ENCODE measurements at regions not wholly inside any gene's neighbourhood (a gene's known extent, or its start where the extent isn't known, plus 50 kb on each side); places are given as distances from the start of the nearest gene placed in this dataset.

- H4K20me1 ChIP-seq (ENCODE audit: insufficient read depth, low read length, poor library complexity, severe bottlenecking), result no peaks in the 10 kb centered on the region
- TF ChIP-seq CTCF (conservative IDR thresholded peaks at IDR 0.05; ENCODE audit: low read length) (no peak), EZH2phosphoT487 (IDR thresholded peaks at IDR 0.05; ENCODE audit: borderline replicate concordance) (no peak)
- H3K4me3 ChIP-seq (ENCODE audit: low read length, poor library complexity, severe bottlenecking), result no peak overlapping the region
- no peaks in the 10 kb centered on the region for H3K79me2 ChIP-seq (ENCODE audit: insufficient read depth, low read length)
- H3K36me3 ChIP-seq (ENCODE audit: insufficient read depth, low read length), result no peaks in the 10 kb centered on the region
- no peaks in the 10 kb centered on the region for H3K4me1 ChIP-seq (ENCODE audit: insufficient read depth, low read length, poor library complexity, severe bottlenecking)
- no peaks in the 10 kb centered on the region for H3K9me3 ChIP-seq (ENCODE audit: insufficient read depth, low read depth, low read length)
- H3F3A ChIP-seq (ENCODE audit: low read depth), result no peaks in the 10 kb centered on the region
- no peaks in the 10 kb centered on the region; the same call in 1 of the 2 replicates for H3K9me2 ChIP-seq (replicated peaks; ENCODE audit: low read depth, low read length)
- H2AFZ ChIP-seq (ENCODE audit: low read length), result no peak overlapping the region
- no peak overlapping the region for H3K9ac ChIP-seq (ENCODE audit: low read depth, low read length, poor library complexity, severe bottlenecking)
- H3K27me3 ChIP-seq (ENCODE audit: insufficient read depth, low read length, poor library complexity, severe bottlenecking), result no peaks in the 10 kb centered on the region
- no peak overlapping the region for H3K4me2 ChIP-seq (ENCODE audit: low read depth, low read length, poor library complexity, severe bottlenecking)
Measured at GRCh38 chr12:77384941-77385340, 319.6 kb upstream of the E2F7 start.

GRCh38 chr12:77382096-77382742, 316.9 kb upstream of the E2F7 start:
- no peaks in the 10 kb centered on the region; the same call in 1 of the 2 replicates for H3K9me2 ChIP-seq (replicated peaks; ENCODE audit: low read depth, low read length)

GRCh38 chr12:77377622-77378021, 312.3 kb upstream of the E2F7 start:
- no peaks in the 10 kb centered on the region for H3K36me3 ChIP-seq (ENCODE audit: insufficient read depth, low read length)
- H2AFZ ChIP-seq (ENCODE audit: low read length), result no peak overlapping the region
- H3K27me3 ChIP-seq (ENCODE audit: insufficient read depth, low read length, poor library complexity, severe bottlenecking), result no peaks in the 10 kb centered on the region
- H3K4me1 ChIP-seq (ENCODE audit: insufficient read depth, low read length, poor library complexity, severe bottlenecking), result no peaks in the 10 kb centered on the region
- H3K4me2 ChIP-seq (ENCODE audit: low read depth, low read length, poor library complexity, severe bottlenecking), result no peak overlapping the region
- no peak for TF ChIP-seq EZH2phosphoT487 (IDR thresholded peaks at IDR 0.05; ENCODE audit: borderline replicate concordance)
- no peak for TF ChIP-seq CTCF (conservative IDR thresholded peaks at IDR 0.05; ENCODE audit: low read length)
- H3K9ac ChIP-seq (ENCODE audit: low read depth, low read length, poor library complexity, severe bottlenecking), result no peak overlapping the region
- no peak overlapping the region for H3K4me3 ChIP-seq (ENCODE audit: low read length, poor library complexity, severe bottlenecking)
- H4K20me1 ChIP-seq (ENCODE audit: insufficient read depth, low read length, poor library complexity, severe bottlenecking), result no peaks in the 10 kb centered on the region
- H3K79me2 ChIP-seq (ENCODE audit: insufficient read depth, low read length), result no peaks in the 10 kb centered on the region
- no peaks in the 10 kb centered on the region for H3F3A ChIP-seq (ENCODE audit: low read depth)
- H3K9me3 ChIP-seq (ENCODE audit: insufficient read depth, low read depth, low read length), result no peaks in the 10 kb centered on the region
- no peaks in the 10 kb centered on the region; the same call in 1 of the 2 replicates for H3K9me2 ChIP-seq (replicated peaks; ENCODE audit: low read depth, low read length)

More at GRCh38 chr12:77382096-77382742, 316.9 kb upstream of the E2F7 start:
- H4K20me1 ChIP-seq (ENCODE audit: insufficient read depth, low read length, poor library complexity, severe bottlenecking), result no peaks in the 10 kb centered on the region
- H3K9me3 ChIP-seq (ENCODE audit: insufficient read depth, low read depth, low read length), result no peaks in the 10 kb centered on the region
- H3K4me3 ChIP-seq (ENCODE audit: low read length, poor library complexity, severe bottlenecking), result no peak overlapping the region
- no peak overlapping the region for H3K9ac ChIP-seq (ENCODE audit: low read depth, low read length, poor library complexity, severe bottlenecking)
- H2AFZ ChIP-seq (ENCODE audit: low read length), result no peak overlapping the region
- no peaks in the 10 kb centered on the region for H3K36me3 ChIP-seq (ENCODE audit: insufficient read depth, low read length)
- no peaks in the 10 kb centered on the region for H3K27me3 ChIP-seq (ENCODE audit: insufficient read depth, low read length, poor library complexity, severe bottlenecking)
- no peaks in the 10 kb centered on the region for H3K79me2 ChIP-seq (ENCODE audit: insufficient read depth, low read length)
- no peaks in the 10 kb centered on the region for H3K4me1 ChIP-seq (ENCODE audit: insufficient read depth, low read length, poor library complexity, severe bottlenecking)
- H3F3A ChIP-seq (ENCODE audit: low read depth), result no peaks in the 10 kb centered on the region
- H3K4me2 ChIP-seq (ENCODE audit: low read depth, low read length, poor library complexity, severe bottlenecking), result no peak overlapping the region
- TF ChIP-seq CTCF (conservative IDR thresholded peaks at IDR 0.05; ENCODE audit: low read length), result no peak
- TF ChIP-seq EZH2phosphoT487 (IDR thresholded peaks at IDR 0.05; ENCODE audit: borderline replicate concordance), result no peak

All from Loucy (cell line).